ENCODE measurements at regions not wholly inside any gene's neighbourhood (a gene's known extent, or its start where the extent isn't known, plus 50 kb on each side); places are given as distances from the start of the nearest gene placed in this dataset.

DNA sequence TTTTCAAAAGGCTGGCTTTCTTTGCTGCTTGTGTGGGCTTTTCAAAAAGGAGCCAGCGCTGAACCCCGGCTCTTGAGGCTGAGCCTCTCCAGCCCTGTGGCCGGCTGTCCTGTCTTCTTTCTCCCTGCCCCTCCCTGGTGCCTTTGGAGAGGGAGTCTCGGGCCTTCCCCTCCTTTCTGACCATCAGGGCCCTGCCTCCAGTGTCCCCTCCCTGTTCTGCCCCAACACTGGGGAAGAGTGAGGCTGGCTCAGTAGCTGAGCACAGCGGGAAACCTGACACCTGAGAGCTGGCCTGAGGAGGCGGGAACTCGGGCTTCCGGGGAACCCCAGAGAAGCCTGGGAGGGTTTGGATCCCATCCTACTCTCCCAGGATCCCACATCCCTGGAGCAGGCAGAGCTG, 232.1 kb downstream of the LOXHD1 start (continued):
- TF ChIP-seq, protein P1, sequence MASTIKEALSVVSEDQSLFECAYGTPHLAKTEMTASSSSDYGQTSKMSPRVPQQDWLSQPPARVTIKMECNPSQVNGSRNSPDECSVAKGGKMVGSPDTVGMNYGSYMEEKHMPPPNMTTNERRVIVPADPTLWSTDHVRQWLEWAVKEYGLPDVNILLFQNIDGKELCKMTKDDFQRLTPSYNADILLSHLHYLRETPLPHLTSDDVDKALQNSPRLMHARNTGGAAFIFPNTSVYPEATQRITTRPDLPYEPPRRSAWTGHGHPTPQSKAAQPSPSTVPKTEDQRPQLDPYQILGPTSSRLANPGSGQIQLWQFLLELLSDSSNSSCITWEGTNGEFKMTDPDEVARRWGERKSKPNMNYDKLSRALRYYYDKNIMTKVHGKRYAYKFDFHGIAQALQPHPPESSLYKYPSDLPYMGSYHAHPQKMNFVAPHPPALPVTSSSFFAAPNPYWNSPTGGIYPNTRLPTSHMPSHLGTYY (CRISPR knock-in tag; IDR thresholded peaks at IDR 0.05) = no peak
- TF ChIP-seq, protein P2, sequence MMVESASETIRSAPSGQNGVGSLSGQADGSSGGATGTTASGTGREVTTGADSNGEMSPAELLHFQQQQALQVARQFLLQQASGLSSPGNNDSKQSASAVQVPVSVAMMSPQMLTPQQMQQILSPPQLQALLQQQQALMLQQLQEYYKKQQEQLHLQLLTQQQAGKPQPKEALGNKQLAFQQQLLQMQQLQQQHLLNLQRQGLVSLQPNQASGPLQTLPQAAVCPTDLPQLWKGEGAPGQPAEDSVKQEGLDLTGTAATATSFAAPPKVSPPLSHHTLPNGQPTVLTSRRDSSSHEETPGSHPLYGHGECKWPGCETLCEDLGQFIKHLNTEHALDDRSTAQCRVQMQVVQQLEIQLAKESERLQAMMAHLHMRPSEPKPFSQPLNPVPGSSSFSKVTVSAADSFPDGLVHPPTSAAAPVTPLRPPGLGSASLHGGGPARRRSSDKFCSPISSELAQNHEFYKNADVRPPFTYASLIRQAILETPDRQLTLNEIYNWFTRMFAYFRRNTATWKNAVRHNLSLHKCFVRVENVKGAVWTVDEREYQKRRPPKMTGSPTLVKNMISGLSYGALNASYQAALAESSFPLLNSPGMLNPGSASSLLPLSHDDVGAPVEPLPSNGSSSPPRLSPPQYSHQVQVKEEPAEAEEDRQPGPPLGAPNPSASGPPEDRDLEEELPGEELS (CRISPR knock-in tag; IDR thresholded peaks at IDR 0.05) = no peak
- no peak for TF ChIP-seq ZNF121 (CRISPR knock-in tag; IDR thresholded peaks at IDR 0.05)
- no peak for TF ChIP-seq FOXJ3 (CRISPR knock-in tag; IDR thresholded peaks at IDR 0.05; ENCODE audit: borderline replicate concordance)
- TF ChIP-seq, protein P3, sequence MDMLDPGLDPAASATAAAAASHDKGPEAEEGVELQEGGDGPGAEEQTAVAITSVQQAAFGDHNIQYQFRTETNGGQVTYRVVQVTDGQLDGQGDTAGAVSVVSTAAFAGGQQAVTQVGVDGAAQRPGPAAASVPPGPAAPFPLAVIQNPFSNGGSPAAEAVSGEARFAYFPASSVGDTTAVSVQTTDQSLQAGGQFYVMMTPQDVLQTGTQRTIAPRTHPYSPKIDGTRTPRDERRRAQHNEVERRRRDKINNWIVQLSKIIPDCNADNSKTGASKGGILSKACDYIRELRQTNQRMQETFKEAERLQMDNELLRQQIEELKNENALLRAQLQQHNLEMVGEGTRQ (CRISPR knock-in tag; IDR thresholded peaks at IDR 0.05) = no peak
- TF ChIP-seq ZNF416 (CRISPR knock-in tag; IDR thresholded peaks at IDR 0.05) = no peak
- TF ChIP-seq RORB (CRISPR knock-in tag; IDR thresholded peaks at IDR 0.05) = no peak
- TF ChIP-seq, protein P4, sequence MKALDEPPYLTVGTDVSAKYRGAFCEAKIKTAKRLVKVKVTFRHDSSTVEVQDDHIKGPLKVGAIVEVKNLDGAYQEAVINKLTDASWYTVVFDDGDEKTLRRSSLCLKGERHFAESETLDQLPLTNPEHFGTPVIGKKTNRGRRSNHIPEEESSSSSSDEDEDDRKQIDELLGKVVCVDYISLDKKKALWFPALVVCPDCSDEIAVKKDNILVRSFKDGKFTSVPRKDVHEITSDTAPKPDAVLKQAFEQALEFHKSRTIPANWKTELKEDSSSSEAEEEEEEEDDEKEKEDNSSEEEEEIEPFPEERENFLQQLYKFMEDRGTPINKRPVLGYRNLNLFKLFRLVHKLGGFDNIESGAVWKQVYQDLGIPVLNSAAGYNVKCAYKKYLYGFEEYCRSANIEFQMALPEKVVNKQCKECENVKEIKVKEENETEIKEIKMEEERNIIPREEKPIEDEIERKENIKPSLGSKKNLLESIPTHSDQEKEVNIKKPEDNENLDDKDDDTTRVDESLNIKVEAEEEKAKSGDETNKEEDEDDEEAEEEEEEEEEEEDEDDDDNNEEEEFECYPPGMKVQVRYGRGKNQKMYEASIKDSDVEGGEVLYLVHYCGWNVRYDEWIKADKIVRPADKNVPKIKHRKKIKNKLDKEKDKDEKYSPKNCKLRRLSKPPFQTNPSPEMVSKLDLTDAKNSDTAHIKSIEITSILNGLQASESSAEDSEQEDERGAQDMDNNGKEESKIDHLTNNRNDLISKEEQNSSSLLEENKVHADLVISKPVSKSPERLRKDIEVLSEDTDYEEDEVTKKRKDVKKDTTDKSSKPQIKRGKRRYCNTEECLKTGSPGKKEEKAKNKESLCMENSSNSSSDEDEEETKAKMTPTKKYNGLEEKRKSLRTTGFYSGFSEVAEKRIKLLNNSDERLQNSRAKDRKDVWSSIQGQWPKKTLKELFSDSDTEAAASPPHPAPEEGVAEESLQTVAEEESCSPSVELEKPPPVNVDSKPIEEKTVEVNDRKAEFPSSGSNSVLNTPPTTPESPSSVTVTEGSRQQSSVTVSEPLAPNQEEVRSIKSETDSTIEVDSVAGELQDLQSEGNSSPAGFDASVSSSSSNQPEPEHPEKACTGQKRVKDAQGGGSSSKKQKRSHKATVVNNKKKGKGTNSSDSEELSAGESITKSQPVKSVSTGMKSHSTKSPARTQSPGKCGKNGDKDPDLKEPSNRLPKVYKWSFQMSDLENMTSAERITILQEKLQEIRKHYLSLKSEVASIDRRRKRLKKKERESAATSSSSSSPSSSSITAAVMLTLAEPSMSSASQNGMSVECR (CRISPR knock-in tag; IDR thresholded peaks at IDR 0.05; ENCODE audit: borderline replicate concordance) = no peak
- TF ChIP-seq, protein P5, sequence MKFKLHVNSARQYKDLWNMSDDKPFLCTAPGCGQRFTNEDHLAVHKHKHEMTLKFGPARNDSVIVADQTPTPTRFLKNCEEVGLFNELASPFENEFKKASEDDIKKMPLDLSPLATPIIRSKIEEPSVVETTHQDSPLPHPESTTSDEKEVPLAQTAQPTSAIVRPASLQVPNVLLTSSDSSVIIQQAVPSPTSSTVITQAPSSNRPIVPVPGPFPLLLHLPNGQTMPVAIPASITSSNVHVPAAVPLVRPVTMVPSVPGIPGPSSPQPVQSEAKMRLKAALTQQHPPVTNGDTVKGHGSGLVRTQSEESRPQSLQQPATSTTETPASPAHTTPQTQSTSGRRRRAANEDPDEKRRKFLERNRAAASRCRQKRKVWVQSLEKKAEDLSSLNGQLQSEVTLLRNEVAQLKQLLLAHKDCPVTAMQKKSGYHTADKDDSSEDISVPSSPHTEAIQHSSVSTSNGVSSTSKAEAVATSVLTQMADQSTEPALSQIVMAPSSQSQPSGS (CRISPR knock-in tag; IDR thresholded peaks at IDR 0.05; ENCODE audit: borderline replicate concordance, low read depth) = no peak
- TF ChIP-seq ZNF263 (CRISPR knock-in tag; IDR thresholded peaks at IDR 0.05; ENCODE audit: low read depth) = no peak
- TF ChIP-seq ETV6 (CRISPR knock-in tag; IDR thresholded peaks at IDR 0.05) = no peak
- TF ChIP-seq, protein P6, sequence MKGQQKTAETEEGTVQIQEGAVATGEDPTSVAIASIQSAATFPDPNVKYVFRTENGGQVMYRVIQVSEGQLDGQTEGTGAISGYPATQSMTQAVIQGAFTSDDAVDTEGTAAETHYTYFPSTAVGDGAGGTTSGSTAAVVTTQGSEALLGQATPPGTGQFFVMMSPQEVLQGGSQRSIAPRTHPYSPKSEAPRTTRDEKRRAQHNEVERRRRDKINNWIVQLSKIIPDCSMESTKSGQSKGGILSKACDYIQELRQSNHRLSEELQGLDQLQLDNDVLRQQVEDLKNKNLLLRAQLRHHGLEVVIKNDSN (CRISPR knock-in tag; IDR thresholded peaks at IDR 0.05) = no peak
- peak; percentile 47; the same call in 1 of the 2 replicates for TF ChIP-seq ZNF423 (CRISPR knock-in tag; IDR thresholded peaks at IDR 0.05)
- no peak for TF ChIP-seq ATF1 (CRISPR knock-in tag; IDR thresholded peaks at IDR 0.05)
- TF ChIP-seq SMAD4 (CRISPR knock-in tag; IDR thresholded peaks at IDR 0.05) = no peak
- TF ChIP-seq, protein P7, sequence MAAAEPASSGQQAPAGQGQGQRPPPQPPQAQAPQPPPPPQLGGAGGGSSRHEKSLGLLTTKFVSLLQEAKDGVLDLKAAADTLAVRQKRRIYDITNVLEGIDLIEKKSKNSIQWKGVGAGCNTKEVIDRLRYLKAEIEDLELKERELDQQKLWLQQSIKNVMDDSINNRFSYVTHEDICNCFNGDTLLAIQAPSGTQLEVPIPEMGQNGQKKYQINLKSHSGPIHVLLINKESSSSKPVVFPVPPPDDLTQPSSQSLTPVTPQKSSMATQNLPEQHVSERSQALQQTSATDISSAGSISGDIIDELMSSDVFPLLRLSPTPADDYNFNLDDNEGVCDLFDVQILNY (CRISPR knock-in tag; IDR thresholded peaks at IDR 0.05) = 0 out of 2 replicates have a peak, but pooled peaks have one; percentile 45
- TF ChIP-seq FOXP1 (CRISPR knock-in tag; IDR thresholded peaks at IDR 0.05; ENCODE audit: borderline replicate concordance) = 0 out of 2 replicates have a peak, but pooled peaks have one; percentile 23
- TF ChIP-seq, protein P8, sequence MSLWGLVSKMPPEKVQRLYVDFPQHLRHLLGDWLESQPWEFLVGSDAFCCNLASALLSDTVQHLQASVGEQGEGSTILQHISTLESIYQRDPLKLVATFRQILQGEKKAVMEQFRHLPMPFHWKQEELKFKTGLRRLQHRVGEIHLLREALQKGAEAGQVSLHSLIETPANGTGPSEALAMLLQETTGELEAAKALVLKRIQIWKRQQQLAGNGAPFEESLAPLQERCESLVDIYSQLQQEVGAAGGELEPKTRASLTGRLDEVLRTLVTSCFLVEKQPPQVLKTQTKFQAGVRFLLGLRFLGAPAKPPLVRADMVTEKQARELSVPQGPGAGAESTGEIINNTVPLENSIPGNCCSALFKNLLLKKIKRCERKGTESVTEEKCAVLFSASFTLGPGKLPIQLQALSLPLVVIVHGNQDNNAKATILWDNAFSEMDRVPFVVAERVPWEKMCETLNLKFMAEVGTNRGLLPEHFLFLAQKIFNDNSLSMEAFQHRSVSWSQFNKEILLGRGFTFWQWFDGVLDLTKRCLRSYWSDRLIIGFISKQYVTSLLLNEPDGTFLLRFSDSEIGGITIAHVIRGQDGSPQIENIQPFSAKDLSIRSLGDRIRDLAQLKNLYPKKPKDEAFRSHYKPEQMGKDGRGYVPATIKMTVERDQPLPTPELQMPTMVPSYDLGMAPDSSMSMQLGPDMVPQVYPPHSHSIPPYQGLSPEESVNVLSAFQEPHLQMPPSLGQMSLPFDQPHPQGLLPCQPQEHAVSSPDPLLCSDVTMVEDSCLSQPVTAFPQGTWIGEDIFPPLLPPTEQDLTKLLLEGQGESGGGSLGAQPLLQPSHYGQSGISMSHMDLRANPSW (CRISPR knock-in tag; conservative IDR thresholded peaks at IDR 0.05; ENCODE audit: low read depth) = no peak
- no peak for TF ChIP-seq ESRRA (CRISPR knock-in tag; IDR thresholded peaks at IDR 0.05; ENCODE audit: borderline replicate concordance)
- TF ChIP-seq, protein P9, sequence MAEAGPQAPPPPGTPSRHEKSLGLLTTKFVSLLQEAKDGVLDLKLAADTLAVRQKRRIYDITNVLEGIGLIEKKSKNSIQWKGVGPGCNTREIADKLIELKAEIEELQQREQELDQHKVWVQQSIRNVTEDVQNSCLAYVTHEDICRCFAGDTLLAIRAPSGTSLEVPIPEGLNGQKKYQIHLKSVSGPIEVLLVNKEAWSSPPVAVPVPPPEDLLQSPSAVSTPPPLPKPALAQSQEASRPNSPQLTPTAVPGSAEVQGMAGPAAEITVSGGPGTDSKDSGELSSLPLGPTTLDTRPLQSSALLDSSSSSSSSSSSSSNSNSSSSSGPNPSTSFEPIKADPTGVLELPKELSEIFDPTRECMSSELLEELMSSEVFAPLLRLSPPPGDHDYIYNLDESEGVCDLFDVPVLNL (CRISPR knock-in tag; IDR thresholded peaks at IDR 0.05; ENCODE audit: borderline replicate concordance, low read depth) = no peak
- TF ChIP-seq, protein P10, sequence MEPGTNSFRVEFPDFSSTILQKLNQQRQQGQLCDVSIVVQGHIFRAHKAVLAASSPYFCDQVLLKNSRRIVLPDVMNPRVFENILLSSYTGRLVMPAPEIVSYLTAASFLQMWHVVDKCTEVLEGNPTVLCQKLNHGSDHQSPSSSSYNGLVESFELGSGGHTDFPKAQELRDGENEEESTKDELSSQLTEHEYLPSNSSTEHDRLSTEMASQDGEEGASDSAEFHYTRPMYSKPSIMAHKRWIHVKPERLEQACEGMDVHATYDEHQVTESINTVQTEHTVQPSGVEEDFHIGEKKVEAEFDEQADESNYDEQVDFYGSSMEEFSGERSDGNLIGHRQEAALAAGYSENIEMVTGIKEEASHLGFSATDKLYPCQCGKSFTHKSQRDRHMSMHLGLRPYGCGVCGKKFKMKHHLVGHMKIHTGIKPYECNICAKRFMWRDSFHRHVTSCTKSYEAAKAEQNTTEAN (CRISPR knock-in tag; IDR thresholded peaks at IDR 0.05) = no peak
